ENCODE measurements at regions not wholly inside any gene's neighbourhood (a gene's known extent, or its start where the extent isn't known, plus 50 kb on each side); places are given as distances from the start of the nearest gene placed in this dataset.

DNA sequence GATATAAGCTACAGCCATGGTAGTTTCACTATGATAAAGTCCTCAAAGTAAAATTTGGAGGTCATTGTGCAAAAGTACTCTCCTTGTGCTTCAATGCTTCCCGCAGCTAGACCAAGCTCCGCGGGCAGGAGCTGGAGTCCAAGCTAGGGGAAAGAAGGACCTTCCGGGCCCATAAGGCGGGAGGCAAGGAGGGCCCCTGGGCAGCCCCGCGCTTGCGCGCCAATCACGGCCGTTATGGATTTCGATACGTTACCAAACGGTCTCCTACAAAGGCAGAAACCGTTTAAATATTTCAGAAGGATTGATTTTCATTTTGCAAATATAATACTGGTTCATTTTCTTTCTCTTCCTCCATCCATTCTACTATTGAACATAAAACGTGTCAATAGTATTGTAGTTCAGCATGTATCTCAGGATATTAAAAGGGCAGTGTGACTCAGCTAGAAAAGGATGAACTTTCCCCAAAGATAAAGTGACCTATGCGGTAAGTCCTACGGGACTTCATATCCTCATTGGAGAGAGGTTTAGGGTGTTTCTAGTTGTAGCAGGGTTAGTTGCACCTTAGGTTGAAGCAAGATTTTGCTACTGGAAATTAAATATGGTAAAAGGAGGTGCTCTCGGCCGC lies 128.0 kb downstream of the KIF20B start:
- no peak for DNase-seq
- in situ Hi-C loops (cut with HindIII; ENCODE audit: low pct_ligation_motif_present, low pct_unique_long_range_greater_than_20kb, low sequenced_read_pairs): no loop called here

DNA sequence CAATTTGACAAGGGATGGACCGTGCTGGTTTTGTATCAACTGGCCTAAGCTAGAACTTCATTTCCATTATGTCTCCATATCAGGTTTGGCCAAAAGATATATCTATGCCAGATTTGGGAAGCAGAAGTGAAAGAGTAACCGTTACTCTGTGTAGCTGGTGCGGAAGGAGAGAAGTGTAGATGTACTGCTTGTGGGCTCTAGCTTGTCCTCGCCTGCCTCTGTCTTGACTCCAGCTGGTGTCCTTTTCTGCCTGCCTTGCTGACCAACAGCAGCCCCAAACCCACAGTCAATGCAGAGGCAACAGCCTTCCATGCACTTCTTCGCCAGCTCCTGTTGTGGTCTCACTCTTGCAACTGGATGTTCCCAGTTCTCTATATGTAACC lies 128.5 kb downstream of the KIF20B start:
- DNase-seq: no peak
- in situ Hi-C loops (cut with HindIII; ENCODE audit: low pct_ligation_motif_present, low pct_unique_long_range_greater_than_20kb, low sequenced_read_pairs): no loop called here

DNA sequence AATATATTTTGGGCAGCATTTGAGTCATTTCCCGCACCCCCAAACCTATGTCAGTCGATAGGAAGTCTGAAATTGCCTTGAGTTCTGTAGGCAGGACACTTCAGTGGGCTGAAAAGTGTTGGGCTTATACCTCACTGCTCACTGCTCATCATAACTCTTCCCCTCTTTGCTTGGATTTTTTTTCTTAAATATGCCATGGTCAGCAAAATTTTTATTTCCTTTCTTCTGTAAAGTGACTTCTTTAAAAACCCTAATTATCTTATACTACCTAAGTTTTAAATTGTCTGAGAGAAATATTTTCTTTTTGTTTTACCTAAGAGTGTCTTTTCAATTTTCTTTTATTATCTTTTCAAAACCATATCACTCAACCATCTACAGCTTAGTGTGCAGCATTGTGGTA lies 129.2 kb downstream of the KIF20B start:
- in situ Hi-C loops (cut with HindIII; ENCODE audit: low pct_ligation_motif_present, low pct_unique_long_range_greater_than_20kb, low sequenced_read_pairs): no loop called here
- DNase-seq: no peak

DNA sequence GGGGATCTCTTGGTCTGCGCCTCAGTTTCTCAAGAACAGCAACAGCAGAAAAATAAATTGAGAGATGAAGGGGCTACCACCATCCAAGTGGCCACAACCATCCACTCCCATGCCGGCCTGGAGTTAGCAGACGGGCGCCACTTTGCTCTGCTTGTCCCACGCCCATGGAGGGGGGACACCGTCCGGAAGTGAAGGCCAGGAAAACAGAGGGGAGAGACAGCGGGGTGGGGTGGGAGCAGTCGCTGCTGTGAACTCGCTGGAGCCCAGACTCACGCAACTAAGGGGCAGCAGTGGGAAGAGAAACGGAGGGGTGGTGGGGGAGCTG lies 135.4 kb downstream of the KIF20B start:
- DNase-seq: no peak

DNA sequence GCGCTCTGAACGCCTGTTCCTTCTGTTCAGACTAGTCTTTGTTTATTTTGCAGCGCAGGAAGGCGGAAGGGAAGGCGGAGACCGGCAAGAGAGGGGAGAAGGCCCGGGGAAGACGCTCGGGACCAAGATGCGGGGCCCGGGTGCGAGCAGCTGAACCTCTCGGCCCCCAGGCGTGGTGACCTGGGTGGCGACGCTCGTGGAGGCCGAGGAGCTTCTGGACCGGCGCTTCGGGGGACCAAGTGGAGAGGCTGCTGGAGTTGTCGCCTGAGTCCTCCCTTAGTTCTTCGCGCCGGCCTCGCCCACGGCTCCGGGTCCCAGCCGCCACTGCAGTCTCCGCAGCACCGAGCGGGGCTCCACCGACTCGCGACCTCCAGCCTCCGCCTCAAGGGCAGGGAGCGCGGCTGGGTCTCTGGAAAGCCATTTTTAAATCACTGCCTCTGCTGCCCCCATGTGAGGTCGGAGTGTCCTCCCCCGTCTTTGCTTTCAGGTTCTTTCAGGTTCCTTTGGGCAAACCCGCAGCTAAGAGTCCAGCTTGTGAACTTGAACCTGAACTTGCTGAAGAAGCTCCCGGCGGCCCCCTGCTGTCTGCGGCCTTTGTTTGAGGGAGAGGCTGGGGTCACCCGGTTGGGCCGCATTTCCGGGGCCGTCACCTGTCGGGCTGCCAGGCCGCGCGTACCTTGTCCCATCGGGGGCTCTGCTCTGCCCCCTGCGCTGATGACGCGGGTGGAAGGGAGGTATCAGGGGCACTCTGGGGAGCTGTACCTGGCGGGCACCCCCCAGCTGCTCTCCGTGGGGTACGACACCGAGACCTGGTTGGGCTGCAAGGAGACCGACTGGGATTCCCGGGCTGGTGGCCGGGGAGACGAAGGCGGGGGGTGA lies 136.0 kb downstream of the KIF20B start:
- in situ Hi-C loops (cut with HindIII; ENCODE audit: low pct_ligation_motif_present, low pct_unique_long_range_greater_than_20kb, low sequenced_read_pairs): no loop called here
- no peak for DNase-seq

More for the DNA sequence above, 135.4 kb downstream of the KIF20B start:
- in situ Hi-C loops (cut with HindIII; ENCODE audit: low pct_ligation_motif_present, low pct_unique_long_range_greater_than_20kb, low sequenced_read_pairs): no loop called here

DNA sequence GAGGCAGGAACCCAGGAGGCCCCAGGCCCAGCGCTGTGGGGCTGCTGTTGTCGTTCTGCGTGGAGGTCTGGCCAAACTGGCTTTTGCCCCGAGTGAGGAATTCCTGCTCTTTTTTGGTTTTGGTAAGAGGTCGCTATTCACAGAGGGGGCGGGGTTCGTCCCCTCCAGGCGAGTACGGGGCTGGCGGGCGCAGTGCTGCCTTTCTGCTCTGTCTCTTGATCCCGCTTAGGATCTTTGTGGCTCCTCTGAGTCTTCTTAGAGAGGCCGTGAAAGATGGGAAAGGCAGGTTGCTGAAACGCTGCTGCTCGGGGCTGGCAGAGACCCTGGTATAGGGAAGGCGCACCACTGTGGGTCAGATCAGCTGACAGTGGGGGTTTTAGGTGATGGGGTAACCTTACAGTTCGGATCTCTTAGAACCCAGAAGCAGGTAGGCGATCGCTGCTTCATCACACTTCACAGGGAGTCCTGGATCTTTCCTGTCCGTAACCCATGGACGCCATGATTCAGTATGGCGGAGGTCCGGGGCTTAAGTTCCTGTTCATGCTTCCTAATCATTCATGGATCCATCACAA lies 136.7 kb downstream of the KIF20B start:
- DNase-seq: no peak
- in situ Hi-C loops (cut with HindIII; ENCODE audit: low pct_ligation_motif_present, low pct_unique_long_range_greater_than_20kb, low sequenced_read_pairs): no loop called here

DNA sequence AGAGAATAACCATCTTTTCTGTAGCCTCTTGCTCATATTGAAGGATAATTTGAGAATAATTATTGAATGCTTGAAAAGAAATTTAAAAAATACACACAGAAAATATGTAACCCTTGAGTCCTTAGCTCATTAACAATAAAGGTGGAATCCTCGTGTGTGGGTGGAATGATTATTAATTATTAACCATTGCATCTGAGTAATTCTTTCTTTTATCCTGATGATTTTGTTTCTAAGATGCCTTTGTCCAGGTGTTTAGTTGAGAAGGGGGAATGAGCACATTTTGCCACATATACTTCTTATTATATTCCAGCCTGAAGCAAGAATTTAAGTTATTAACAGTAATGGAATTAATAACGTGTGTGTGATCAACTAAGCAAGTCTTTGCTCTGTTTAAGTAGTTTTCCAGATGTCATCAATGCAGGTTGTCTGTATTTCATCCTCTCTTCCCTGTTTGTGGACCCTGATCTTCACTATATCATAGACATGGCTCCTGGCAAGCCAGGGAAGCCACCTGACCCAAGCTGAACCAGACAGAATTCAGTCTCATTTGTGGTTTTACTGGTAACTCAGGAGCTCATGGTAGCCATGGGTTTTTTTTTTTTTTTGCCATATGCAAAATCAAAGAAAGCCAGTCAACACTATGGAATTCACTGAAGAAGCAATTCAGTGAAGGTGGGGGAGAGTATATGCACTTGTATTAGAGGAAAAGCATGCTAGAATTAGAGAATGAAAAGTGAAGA lies 144.3 kb downstream of the KIF20B start:
- in situ Hi-C loops (cut with HindIII; ENCODE audit: low pct_ligation_motif_present, low pct_unique_long_range_greater_than_20kb, low sequenced_read_pairs): no loop called here
- no peak for DNase-seq

DNA sequence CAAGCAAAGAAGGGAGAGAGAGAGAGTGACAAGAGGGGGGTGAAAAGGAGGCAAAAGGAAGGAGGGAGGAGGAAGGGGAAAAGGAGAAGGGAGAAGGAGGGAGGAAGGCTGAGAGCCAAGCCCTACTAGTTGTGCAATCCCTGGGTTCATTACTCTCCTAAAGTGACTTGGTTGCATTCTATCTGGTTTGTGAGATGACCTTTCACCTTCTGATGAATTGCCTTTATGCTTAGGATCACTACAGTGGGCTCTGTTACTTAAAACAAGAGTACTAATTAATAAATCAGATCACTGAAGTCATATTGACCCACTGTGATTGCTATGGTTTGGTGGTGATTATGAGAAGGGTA lies 144.9 kb downstream of the KIF20B start:
- no peak for DNase-seq
- in situ Hi-C loops (cut with HindIII; ENCODE audit: low pct_ligation_motif_present, low pct_unique_long_range_greater_than_20kb, low sequenced_read_pairs): no loop called here

DNA sequence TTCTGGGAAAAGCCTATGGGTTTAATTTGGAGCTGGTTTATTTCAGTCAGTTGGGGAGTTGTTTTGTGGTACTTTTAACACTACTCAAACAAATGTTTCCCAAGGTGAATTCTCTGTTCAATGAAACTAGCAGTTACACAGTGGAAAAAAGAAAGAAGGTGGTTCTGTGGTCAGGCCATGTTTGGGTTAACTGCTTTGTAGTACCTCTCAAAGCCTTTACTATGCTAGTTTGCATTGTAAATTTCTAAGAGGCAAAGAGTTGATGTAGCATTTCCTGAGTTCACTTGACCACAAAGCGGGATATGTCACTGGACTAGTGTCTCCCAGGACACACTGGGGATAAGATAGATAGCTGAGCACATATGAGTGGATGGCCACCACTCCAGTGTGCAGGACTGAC lies 145.4 kb downstream of the KIF20B start:
- in situ Hi-C loops (cut with HindIII; ENCODE audit: low pct_ligation_motif_present, low pct_unique_long_range_greater_than_20kb, low sequenced_read_pairs): no loop called here

DNA sequence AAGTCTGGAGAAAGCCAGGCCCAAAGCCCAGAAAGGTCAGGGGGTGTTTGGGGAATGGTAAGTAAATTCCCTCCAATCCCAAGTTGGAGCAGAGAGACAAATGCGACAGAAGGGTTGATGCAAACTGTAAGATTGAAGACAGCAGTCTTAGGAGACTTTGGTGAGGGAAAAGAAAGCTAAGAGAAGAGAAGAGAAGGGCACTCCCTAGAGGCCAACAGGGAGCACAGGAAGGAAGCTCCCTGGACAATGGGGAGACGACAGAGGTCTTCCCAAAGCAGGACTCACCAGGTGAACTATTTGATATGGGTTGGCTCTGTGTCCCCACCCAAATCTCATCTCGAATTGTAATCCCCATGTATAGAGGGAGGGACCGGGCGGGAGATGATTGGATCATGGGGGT lies 151.5 kb downstream of the KIF20B start:
- no peak for DNase-seq
- in situ Hi-C loops (cut with HindIII; ENCODE audit: low pct_ligation_motif_present, low pct_unique_long_range_greater_than_20kb, low sequenced_read_pairs): no loop called here

More for the DNA sequence above, 145.4 kb downstream of the KIF20B start:
- no peak for DNase-seq

DNA sequence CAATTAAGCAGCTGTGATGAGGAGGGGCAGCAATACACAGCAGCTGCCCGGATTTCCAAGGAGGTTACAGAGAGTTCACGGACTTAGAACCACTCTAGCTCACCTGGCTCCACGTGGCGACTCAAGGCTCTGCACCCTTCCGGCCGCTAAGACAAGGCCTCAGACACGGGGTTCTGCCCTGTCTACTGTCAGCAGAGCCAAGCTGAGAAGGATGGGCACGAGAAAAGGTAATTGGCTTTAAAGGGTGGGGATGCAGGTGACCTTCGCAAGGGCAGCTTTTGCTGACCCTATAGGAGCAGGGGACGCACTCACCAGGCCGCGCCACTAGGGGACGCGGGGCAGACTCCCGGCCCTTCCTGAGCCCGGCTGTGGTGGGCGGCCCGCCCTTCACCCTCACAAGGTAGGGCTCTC lies 152.4 kb downstream of the KIF20B start:
- no peak for DNase-seq
- in situ Hi-C loops (cut with HindIII; ENCODE audit: low pct_ligation_motif_present, low pct_unique_long_range_greater_than_20kb, low sequenced_read_pairs): no loop called here

DNA sequence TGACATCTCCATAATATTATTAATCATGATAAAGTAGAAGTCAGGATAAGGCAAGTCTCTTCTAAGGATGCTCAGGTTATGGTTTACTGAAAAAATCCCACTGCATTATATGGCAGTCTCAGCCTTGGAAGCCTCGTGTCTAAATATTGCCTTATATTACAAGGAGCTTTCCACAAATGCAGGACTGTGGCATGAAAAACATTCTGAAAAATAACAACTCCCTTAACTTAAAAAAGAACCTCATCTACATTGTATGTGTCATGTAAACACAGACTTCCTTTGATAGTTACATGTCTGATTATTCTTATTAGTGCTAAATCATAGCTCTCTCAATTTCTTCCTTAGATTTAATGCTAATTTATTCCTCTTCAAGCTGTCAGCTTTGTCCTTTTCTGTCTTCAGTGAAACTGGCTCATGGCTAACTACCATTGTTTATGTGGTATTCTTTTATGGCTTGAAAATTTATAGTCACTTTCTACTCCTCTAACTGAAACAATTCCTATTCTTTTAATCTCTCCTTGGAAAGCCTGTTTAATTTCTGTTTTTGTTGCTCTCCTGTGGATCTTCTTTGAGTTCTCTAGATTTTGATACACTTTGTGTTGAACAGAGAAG lies 156.1 kb downstream of the KIF20B start:
- in situ Hi-C loops (cut with HindIII; ENCODE audit: low pct_ligation_motif_present, low pct_unique_long_range_greater_than_20kb, low sequenced_read_pairs): no loop called here
- no peak for DNase-seq

DNA sequence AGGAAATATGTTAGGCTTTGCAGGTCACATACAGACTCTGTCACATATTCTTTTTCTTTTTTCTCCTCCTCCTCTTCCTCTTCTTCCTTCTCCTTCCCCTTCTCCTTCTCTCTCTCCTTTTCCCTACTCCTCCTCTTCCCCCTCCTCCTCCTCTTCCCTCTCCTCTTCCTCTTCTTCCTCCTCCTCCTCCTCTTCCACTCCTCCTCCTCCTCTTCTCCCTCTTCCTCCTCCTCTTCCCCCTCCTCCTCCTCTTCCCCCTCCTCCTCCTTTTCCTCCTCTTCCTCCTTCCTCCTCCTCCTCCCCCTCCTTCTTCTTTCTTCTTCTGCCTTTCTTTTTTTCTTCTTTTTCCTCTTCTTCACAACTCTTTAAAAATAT lies 159.8 kb downstream of the KIF20B start:
- no peak for DNase-seq
- in situ Hi-C loops (cut with HindIII; ENCODE audit: low pct_ligation_motif_present, low pct_unique_long_range_greater_than_20kb, low sequenced_read_pairs): no loop called here

DNA sequence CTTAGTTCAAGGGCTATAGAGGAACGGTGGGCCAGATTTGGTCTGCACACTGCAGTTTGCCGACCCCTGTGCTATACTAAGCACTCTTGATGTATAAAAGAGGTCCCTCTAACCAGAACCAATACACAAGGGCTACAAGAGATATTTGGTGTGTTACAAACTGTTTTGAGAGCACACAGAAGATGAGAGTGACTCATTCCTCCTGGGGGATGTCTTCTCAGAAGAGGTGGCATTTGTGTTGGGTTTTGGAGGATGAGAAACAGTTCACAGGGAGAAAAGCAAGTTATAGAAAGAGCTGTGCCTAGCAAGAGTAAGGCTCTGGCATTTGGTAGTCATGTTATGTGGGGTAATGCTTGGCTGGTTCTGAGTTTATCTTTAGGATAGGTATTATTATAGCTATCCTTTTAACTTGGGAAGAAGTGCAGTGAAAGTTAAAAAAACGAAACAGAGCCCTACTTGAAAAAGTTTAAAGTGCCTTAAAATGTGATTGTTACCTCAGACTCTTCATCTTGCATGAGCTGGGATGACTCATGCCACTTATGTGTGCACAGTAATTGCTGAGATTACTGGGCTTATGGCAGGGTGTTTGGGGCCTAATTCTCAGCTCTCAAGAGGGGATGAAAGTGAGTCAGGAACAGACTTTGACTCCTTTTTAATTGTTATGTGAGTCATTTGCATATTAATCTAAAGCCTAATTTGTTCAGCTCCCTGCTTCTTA lies 160.4 kb downstream of the KIF20B start:
- in situ Hi-C loops (cut with HindIII; ENCODE audit: low pct_ligation_motif_present, low pct_unique_long_range_greater_than_20kb, low sequenced_read_pairs): no loop called here

DNA sequence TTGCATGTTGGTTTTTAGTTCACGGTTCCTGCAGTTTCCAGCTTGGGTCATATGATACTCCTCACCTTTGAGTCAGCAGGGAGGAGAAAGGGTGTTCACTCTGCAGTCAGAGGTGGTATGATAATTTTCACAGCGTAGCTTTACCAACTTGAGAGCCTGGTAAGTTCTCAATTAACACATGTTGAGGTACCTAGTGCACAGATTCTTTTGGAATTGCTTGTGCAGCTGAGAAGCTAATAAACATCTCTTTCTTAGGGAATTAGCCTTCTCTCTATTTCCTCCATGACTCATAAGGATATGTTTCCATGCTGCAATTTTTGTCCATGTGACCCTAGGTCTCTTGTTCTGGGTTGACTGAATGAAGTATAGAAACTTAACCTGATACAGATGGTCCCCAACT lies 166.6 kb downstream of the KIF20B start:
- in situ Hi-C loops (cut with HindIII; ENCODE audit: low pct_ligation_motif_present, low pct_unique_long_range_greater_than_20kb, low sequenced_read_pairs): no loop called here
- DNase-seq: no peak

More for the DNA sequence above, 160.4 kb downstream of the KIF20B start:
- peak; percentile 69 for DNase-seq

DNA sequence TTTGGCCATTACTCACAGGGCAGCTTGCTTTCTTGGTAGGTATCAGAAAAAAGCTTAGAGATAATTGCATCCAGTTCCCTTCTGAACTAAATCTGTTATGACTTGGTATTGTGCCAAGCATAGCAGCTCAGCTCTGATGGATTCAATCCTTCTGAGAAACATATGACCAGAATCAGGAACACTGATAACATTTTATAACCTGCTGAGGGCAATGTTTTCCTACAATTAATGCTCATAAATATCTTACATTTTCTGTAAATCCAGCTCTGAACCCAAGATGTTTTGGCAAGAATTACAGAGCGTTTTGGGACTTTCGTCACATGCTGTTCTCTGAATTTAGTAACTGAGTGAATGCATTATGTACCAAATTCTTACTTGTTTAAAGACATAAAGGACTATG lies 167.8 kb downstream of the KIF20B start:
- in situ Hi-C loops (cut with HindIII; ENCODE audit: low pct_ligation_motif_present, low pct_unique_long_range_greater_than_20kb, low sequenced_read_pairs): no loop called here
- DNase-seq: no peak

DNA sequence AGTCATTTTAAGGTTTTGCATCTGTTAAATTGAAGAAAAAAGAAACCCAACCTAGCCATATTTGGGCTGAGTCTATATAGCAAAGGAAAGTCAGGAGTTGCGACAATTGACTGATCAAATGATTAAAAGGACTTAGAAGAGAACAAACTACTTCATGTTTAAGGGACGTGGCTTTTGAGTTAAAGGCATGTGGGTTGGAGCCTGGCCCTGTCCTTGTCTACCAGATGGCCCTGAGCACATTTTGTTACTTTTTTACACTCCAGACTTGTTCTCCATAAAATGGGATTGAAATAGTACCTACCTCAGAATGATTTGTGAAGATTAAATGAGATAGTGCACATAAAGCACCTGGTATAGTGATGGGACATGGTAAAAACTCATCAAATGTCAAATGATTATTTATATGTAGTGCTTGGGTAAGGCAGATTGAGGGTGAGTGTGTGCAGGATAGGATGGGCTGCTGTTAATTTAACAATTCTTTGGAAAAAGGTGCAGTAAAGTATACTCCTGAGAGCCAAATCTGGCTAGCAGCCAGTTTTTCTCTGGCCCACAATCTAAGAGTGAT lies 168.3 kb downstream of the KIF20B start:
- DNase-seq: no peak

DNA sequence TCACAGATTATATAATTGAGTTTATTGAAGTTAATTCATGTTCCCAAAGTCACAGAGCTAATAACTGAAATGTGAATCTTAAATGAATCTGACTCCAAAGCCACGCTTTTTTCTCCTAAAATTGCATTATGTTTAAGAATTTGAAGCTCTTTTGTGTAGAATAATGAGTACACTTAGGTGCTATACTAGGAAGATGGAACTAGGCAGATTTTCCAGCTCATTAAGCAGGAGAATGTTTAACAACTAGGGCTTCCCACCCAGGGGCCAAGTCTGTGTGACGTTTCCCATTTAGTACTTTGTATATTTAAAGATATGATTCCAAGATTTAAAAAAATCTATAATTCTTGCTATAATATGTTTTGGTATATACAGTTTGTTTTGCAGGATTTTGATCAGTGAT lies 169.5 kb downstream of the KIF20B start:
- in situ Hi-C loops (cut with HindIII; ENCODE audit: low pct_ligation_motif_present, low pct_unique_long_range_greater_than_20kb, low sequenced_read_pairs): no loop called here

More for the DNA sequence above, 168.3 kb downstream of the KIF20B start:
- in situ Hi-C loops (cut with HindIII; ENCODE audit: low pct_ligation_motif_present, low pct_unique_long_range_greater_than_20kb, low sequenced_read_pairs): no loop called here

More for the DNA sequence above, 169.5 kb downstream of the KIF20B start:
- peak; percentile 37 for DNase-seq
